ENCODE measurements at regions not wholly inside any gene's neighbourhood (a gene's known extent, or its start where the extent isn't known, plus 50 kb on each side); places are given as distances from the start of the nearest gene placed in this dataset.
"Not testable (repeated sequence)": the region's sequence is repeated elsewhere in the genome, so short reads cannot be mapped to it uniquely, and the experiment has no call there.

- TF ChIP-seq, protein P1, sequence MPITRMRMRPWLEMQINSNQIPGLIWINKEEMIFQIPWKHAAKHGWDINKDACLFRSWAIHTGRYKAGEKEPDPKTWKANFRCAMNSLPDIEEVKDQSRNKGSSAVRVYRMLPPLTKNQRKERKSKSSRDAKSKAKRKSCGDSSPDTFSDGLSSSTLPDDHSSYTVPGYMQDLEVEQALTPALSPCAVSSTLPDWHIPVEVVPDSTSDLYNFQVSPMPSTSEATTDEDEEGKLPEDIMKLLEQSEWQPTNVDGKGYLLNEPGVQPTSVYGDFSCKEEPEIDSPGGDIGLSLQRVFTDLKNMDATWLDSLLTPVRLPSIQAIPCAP (CRISPR knock-in tag; IDR thresholded peaks at IDR 0.05): no peak
- no peak for TF ChIP-seq RELA (CRISPR knock-in tag; IDR thresholded peaks at IDR 0.05; ENCODE audit: borderline replicate concordance)
- TF ChIP-seq USF2 (CRISPR knock-in tag; IDR thresholded peaks at IDR 0.05): no peak
- no peak for TF ChIP-seq ATF1 (CRISPR knock-in tag; IDR thresholded peaks at IDR 0.05)
- TF ChIP-seq ZNF532 (CRISPR knock-in tag; IDR thresholded peaks at IDR 0.05; ENCODE audit: borderline replicate concordance): no peak
- no peak for TF ChIP-seq NR3C1 (CRISPR knock-in tag; conservative IDR thresholded peaks at IDR 0.05; ENCODE audit: low read depth)
- no peak for TF ChIP-seq ATF3 (CRISPR knock-in tag; conservative IDR thresholded peaks at IDR 0.05)
- no peak for TF ChIP-seq ZMAT4 (CRISPR knock-in tag; IDR thresholded peaks at IDR 0.05)
These were observed 249.5 kb upstream of the SULF2 start (continued) for GRCh38 chr20:48034751-48035150.

DNA sequence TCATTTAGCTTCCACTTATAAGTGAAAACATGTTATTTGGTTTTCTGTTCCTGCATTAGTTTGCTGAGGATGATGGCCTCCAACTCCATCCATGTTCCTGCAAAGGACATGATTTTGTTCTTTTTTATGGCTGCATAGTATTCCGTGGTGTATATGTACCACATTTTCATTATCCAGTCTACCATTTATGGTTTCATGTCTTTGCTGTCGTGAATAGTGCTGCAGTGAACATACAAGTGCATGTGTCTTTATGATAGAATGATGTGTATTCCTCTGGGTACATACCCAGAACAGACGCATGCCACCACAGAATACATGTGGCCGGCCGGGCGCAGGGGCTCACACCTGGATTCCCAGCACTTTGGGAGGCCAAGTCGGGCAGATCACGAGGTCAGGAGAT is 247.7 kb upstream of the SULF2 start:
- not testable (repeated sequence) for DNase-seq (ENCODE audit: low spot score); ATAC-seq; H3K4me1 Mint-ChIP-seq; H3K27ac Mint-ChIP-seq; H3K4me3 Mint-ChIP-seq; H3K36me3 Mint-ChIP-seq; H3K27me3 Mint-ChIP-seq (ENCODE audit: low read depth)
- POLR2A ChIA-PET: interaction anchor here (0.6 kb wide), 1 partner anchor 251 kb away, joined by 4 read pairs; no protein-coding TSS in a partner anchor
- CTCF ChIA-PET: interaction anchor here (0.6 kb wide), 1 partner anchor 32 kb away, joined by 4 read pairs; no protein-coding TSS in a partner anchor
- peaks cover 15% of the 10 kb centered on the region for H3K9me3 Mint-ChIP-seq

DNA sequence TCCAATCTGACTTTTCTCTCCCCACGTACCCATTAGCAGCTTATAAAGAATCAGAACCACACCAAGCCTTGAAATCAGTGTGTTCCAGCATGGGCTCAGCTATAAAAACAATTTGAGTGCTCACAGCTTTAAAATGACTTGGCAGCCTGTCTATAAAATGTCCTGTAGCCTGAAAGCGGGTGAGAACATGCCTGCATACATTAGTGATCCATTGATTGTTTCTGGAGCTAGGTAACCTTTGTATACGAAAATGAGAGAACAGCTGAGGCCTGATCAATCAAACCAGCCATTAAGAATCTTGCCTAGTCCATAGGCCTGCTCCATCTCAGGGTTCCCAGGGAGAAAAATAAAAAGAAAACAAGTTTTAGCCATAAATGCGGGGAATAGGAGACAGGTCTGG is 245.8 kb upstream of the SULF2 start:
- ChIA-PET CTCF (interaction anchor here (1.1 kb wide), 1 partner anchor 55 kb away, joined by 3 read pairs; no protein-coding TSS in a partner anchor), POLR2A (no interaction called here)
- no peak overlapping the region for H3K27ac Mint-ChIP-seq
- no peak overlapping the region for H3K4me3 Mint-ChIP-seq
- H3K9me3 Mint-ChIP-seq: peaks cover 15% of the 10 kb centered on the region
- no peaks in the 10 kb centered on the region for H3K36me3 Mint-ChIP-seq
- no peaks in the 10 kb centered on the region for H3K27me3 Mint-ChIP-seq (ENCODE audit: low read depth)
- ATAC-seq (no peak), DNase-seq (ENCODE audit: low spot score) (no peak)
- peaks cover 7% of the 10 kb centered on the region for H3K4me1 Mint-ChIP-seq
- TF ChIP-seq GABPB1 (CRISPR knock-in tag; IDR thresholded peaks at IDR 0.05) (no peak), ZNF396 (CRISPR knock-in tag; IDR thresholded peaks at IDR 0.05; ENCODE audit: borderline replicate concordance) (no peak), SMAD3 (CRISPR knock-in tag; IDR thresholded peaks at IDR 0.05; ENCODE audit: borderline replicate concordance) (no peak), SMAD4 (CRISPR knock-in tag; IDR thresholded peaks at IDR 0.05) (no peak), NR3C1 (CRISPR knock-in tag; conservative IDR thresholded peaks at IDR 0.05; ENCODE audit: low read depth) (no peak), EMX1 (CRISPR knock-in tag; IDR thresholded peaks at IDR 0.05) (no peak), NR1H2 (CRISPR knock-in tag; IDR thresholded peaks at IDR 0.05) (no peak)
